ENCODE measurements at regions not wholly inside any gene's neighbourhood (a gene's known extent, or its start where the extent isn't known, plus 50 kb on each side); places are given as distances from the start of the nearest gene placed in this dataset.

DNA sequence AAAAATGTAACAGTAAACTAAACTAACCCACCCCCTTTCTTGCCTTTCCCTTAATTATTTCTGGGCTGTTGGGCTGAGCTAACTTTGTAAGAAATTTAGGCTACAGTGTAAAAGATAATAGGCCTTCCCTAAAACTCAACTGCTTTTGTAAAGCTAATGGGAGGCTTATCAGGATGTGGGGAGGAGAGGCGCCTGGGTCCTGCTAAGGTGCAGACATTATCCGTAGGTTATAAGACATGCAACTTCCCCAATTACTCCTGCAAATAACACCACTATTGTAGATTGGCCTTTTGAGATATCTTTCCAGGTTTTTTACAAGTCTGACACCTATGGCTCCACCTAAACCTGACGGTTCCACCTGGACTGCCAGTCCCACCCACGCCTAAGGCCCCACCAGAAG is 88.3 kb downstream of the NPAP1 start:
- H4K20me1 ChIP-seq (ENCODE audit: low read depth, low read length) = no peaks in the 10 kb centered on the region
- no peaks in the 10 kb centered on the region for H3K9me3 ChIP-seq (ENCODE audit: insufficient read depth, low read length)
- no peak for TF ChIP-seq EZH2phosphoT487 (conservative IDR thresholded peaks at IDR 0.05; ENCODE audit: low read length)
- TF ChIP-seq, protein P1, sequence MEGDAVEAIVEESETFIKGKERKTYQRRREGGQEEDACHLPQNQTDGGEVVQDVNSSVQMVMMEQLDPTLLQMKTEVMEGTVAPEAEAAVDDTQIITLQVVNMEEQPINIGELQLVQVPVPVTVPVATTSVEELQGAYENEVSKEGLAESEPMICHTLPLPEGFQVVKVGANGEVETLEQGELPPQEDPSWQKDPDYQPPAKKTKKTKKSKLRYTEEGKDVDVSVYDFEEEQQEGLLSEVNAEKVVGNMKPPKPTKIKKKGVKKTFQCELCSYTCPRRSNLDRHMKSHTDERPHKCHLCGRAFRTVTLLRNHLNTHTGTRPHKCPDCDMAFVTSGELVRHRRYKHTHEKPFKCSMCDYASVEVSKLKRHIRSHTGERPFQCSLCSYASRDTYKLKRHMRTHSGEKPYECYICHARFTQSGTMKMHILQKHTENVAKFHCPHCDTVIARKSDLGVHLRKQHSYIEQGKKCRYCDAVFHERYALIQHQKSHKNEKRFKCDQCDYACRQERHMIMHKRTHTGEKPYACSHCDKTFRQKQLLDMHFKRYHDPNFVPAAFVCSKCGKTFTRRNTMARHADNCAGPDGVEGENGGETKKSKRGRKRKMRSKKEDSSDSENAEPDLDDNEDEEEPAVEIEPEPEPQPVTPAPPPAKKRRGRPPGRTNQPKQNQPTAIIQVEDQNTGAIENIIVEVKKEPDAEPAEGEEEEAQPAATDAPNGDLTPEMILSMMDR (IDR thresholded peaks at IDR 0.05; ENCODE audit: insufficient read depth, low read length, poor library complexity, severe bottlenecking) = no peak
- no peaks in the 10 kb centered on the region for H3K9me2 ChIP-seq (replicated peaks; ENCODE audit: insufficient read depth, low read length)
- no peaks in the 10 kb centered on the region for H3K79me2 ChIP-seq (ENCODE audit: insufficient read depth, low read length)
- H3K27ac ChIP-seq (ENCODE audit: low read depth, low read length) = no peak overlapping the region
- H3K9ac ChIP-seq (ENCODE audit: low read length) = no peak overlapping the region
- H2AFZ ChIP-seq (ENCODE audit: low read depth, low read length, severe bottlenecking) = no peak overlapping the region
- no peaks in the 10 kb centered on the region for H3F3A ChIP-seq (ENCODE audit: insufficient read depth)
- H3K36me3 ChIP-seq (ENCODE audit: low read length) = no peaks in the 10 kb centered on the region
- no peak overlapping the region for H3K4me2 ChIP-seq (ENCODE audit: low read depth, low read length, poor library complexity, severe bottlenecking)
- no peaks in the 10 kb centered on the region for H3K27me3 ChIP-seq (ENCODE audit: low read length)
- H3K4me3 ChIP-seq (ENCODE audit: insufficient read depth, low read length, poor library complexity, severe bottlenecking) = no peak overlapping the region

GRCh38 chr15:24764375-24765171 is 89.0 kb downstream of the NPAP1 start:
- no peak overlapping the region for H3K4me2 ChIP-seq (ENCODE audit: low read depth, low read length, poor library complexity, severe bottlenecking)
- TF ChIP-seq EZH2phosphoT487 (conservative IDR thresholded peaks at IDR 0.05; ENCODE audit: low read length) = no peak
- TF ChIP-seq, protein P1 (IDR thresholded peaks at IDR 0.05; ENCODE audit: insufficient read depth, low read length, poor library complexity, severe bottlenecking) = no peak
- H4K20me1 ChIP-seq (ENCODE audit: low read depth, low read length) = no peaks in the 10 kb centered on the region
- no peaks in the 10 kb centered on the region for H3F3A ChIP-seq (ENCODE audit: insufficient read depth)
- no peak overlapping the region for H3K9ac ChIP-seq (ENCODE audit: low read length)
- H3K36me3 ChIP-seq (ENCODE audit: low read length) = no peaks in the 10 kb centered on the region
- H3K27me3 ChIP-seq (ENCODE audit: low read length) = no peaks in the 10 kb centered on the region
- no peak overlapping the region for H3K4me3 ChIP-seq (ENCODE audit: insufficient read depth, low read length, poor library complexity, severe bottlenecking)
- H3K9me2 ChIP-seq (replicated peaks; ENCODE audit: insufficient read depth, low read length) = no peaks in the 10 kb centered on the region
- no peak overlapping the region for H3K27ac ChIP-seq (ENCODE audit: low read depth, low read length)
- no peaks in the 10 kb centered on the region for H3K9me3 ChIP-seq (ENCODE audit: insufficient read depth, low read length)
- no peaks in the 10 kb centered on the region for H3K79me2 ChIP-seq (ENCODE audit: insufficient read depth, low read length)
- H2AFZ ChIP-seq (ENCODE audit: low read depth, low read length, severe bottlenecking) = no peak overlapping the region

DNA sequence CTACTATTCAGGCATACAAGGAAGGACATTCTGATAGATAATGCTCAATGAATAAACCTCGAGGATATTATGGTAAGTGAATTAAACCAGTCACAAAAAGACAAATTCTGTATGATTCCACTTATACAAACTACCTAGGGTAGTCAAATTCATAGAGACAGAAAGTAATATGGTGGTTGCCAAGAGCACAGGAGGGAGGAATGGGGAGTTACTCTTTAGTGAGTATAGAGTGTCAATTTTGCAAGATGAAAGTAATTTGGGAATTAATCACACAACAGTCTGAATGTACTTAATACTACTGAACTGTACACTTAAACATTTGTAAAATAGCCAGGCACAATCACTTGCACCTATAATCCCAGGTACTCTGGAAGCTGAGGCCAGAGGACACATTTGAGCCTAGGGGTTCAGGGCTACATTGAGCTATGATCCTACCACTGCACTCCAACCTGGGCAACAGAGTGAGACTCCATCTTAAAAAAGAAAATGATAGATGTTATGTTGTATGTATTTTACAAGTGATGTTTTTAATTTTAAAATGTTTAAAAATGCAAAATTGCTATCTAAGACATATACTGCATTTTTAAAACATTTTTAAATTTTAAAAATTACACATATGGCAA is 91.0 kb downstream of the NPAP1 start:
- Histone ChIP-seq H3K79me2 (ENCODE audit: insufficient read depth, low read length) (no peaks in the 10 kb centered on the region), H3K9ac (ENCODE audit: low read length) (no peak overlapping the region), H3K4me2 (ENCODE audit: low read depth, low read length, poor library complexity, severe bottlenecking) (no peak overlapping the region), H2AFZ (ENCODE audit: low read depth, low read length, severe bottlenecking) (no peak overlapping the region), H3K27me3 (ENCODE audit: low read length) (no peaks in the 10 kb centered on the region), H4K20me1 (ENCODE audit: low read depth, low read length) (no peaks in the 10 kb centered on the region), H3K27ac (ENCODE audit: low read depth, low read length) (no peak overlapping the region), H3K4me3 (ENCODE audit: insufficient read depth, low read length, poor library complexity, severe bottlenecking) (no peak overlapping the region), H3F3A (ENCODE audit: insufficient read depth) (no peaks in the 10 kb centered on the region), H3K9me2 (replicated peaks; ENCODE audit: insufficient read depth, low read length) (no peaks in the 10 kb centered on the region), H3K36me3 (ENCODE audit: low read length) (no peaks in the 10 kb centered on the region), H3K9me3 (ENCODE audit: insufficient read depth, low read length) (no peaks in the 10 kb centered on the region)
- TF ChIP-seq, protein P1 (IDR thresholded peaks at IDR 0.05; ENCODE audit: insufficient read depth, low read length, poor library complexity, severe bottlenecking) = no peak
- no peak for TF ChIP-seq EZH2phosphoT487 (conservative IDR thresholded peaks at IDR 0.05; ENCODE audit: low read length)

Data from SU-DHL-6 (cell line).